ENCODE measurements at regions not wholly inside any gene's neighbourhood (a gene's known extent, or its start where the extent isn't known, plus 50 kb on each side); places are given as distances from the start of the nearest gene placed in this dataset.

- Histone ChIP-seq H3K9me3 (replicated peaks; ENCODE audit: insufficient read depth, low read length) (no peaks in the 10 kb centered on the region), H3K4me2 (ENCODE audit: low read depth, low read length) (no peak overlapping the region), H2AFZ (ENCODE audit: low read length) (no peak overlapping the region), H3K27me3 (replicated peaks; ENCODE audit: insufficient read depth, low read length) (no peaks in the 10 kb centered on the region), H3K36me3 (replicated peaks; ENCODE audit: insufficient read depth, low read length) (no peaks in the 10 kb centered on the region), H3K4me3 (ENCODE audit: low read length) (no peak overlapping the region), H3K4me1 (ENCODE audit: low read length) (no peaks in the 10 kb centered on the region), H3F3A (ENCODE audit: insufficient read depth, low read length) (no peaks in the 10 kb centered on the region), H3K27ac (ENCODE audit: low read length) (no peak overlapping the region), H3K9ac (ENCODE audit: low read length) (no peak overlapping the region), H3K9me2 (replicated peaks; ENCODE audit: insufficient read depth, low read length) (no peaks in the 10 kb centered on the region), H3K79me2 (ENCODE audit: low read length) (no peaks in the 10 kb centered on the region), H4K20me1 (ENCODE audit: insufficient read depth, low read length) (no peaks in the 10 kb centered on the region)
- no peak for TF ChIP-seq CTCF (IDR thresholded peaks at IDR 0.05; ENCODE audit: low read length)
- TF ChIP-seq EZH2 (optimal IDR thresholded peaks at IDR 0.05; ENCODE audit: low read depth, low read length) = no peak
- TF ChIP-seq EZH2phosphoT487 (IDR thresholded peaks at IDR 0.05; ENCODE audit: low read length) = no peak
- DNase-seq = no peak
These were observed 986.2 kb upstream of the CITED2 start for GRCh38 chr6:140360651-140361050.

- TF ChIP-seq CTCF (IDR thresholded peaks at IDR 0.05; ENCODE audit: low read length) (no peak), EZH2 (optimal IDR thresholded peaks at IDR 0.05; ENCODE audit: low read depth, low read length) (no peak), EZH2phosphoT487 (IDR thresholded peaks at IDR 0.05; ENCODE audit: low read length) (no peak)
- no peak overlapping the region for H3K4me2 ChIP-seq (ENCODE audit: low read depth, low read length)
These were observed 981.0 kb upstream of the CITED2 start for GRCh38 chr6:140355476-140355875.

GRCh38 chr6:140354296-140354695 is 979.8 kb upstream of the CITED2 start:
- no peak overlapping the region for H3K27ac ChIP-seq (ENCODE audit: low read length)
- no peak overlapping the region for H3K9ac ChIP-seq (ENCODE audit: low read length)
- no peak overlapping the region for H3K4me3 ChIP-seq (ENCODE audit: low read length)
- H3K4me2 ChIP-seq (ENCODE audit: low read depth, low read length) = no peak overlapping the region
- H3K4me1 ChIP-seq (ENCODE audit: low read length) = no peaks in the 10 kb centered on the region
- H3K36me3 ChIP-seq (replicated peaks; ENCODE audit: insufficient read depth, low read length) = no peaks in the 10 kb centered on the region
- H3K9me2 ChIP-seq (replicated peaks; ENCODE audit: insufficient read depth, low read length) = no peaks in the 10 kb centered on the region
- H3K27me3 ChIP-seq (replicated peaks; ENCODE audit: insufficient read depth, low read length) = no peaks in the 10 kb centered on the region
- H2AFZ ChIP-seq (ENCODE audit: low read length) = no peak overlapping the region
- TF ChIP-seq EZH2 (optimal IDR thresholded peaks at IDR 0.05; ENCODE audit: low read depth, low read length) (no peak), CTCF (IDR thresholded peaks at IDR 0.05; ENCODE audit: low read length) (no peak), EZH2phosphoT487 (IDR thresholded peaks at IDR 0.05; ENCODE audit: low read length) (no peak)
- H3K9me3 ChIP-seq (replicated peaks; ENCODE audit: insufficient read depth, low read length) = no peaks in the 10 kb centered on the region
- no peaks in the 10 kb centered on the region for H3F3A ChIP-seq (ENCODE audit: insufficient read depth, low read length)
- no peaks in the 10 kb centered on the region for H3K79me2 ChIP-seq (ENCODE audit: low read length)
- H4K20me1 ChIP-seq (ENCODE audit: insufficient read depth, low read length) = no peaks in the 10 kb centered on the region
- no peak for DNase-seq

More at GRCh38 chr6:140355476-140355875, 981.0 kb upstream of the CITED2 start:
- Histone ChIP-seq H3K27me3 (replicated peaks; ENCODE audit: insufficient read depth, low read length) (no peaks in the 10 kb centered on the region), H3F3A (ENCODE audit: insufficient read depth, low read length) (no peaks in the 10 kb centered on the region), H3K27ac (ENCODE audit: low read length) (no peak overlapping the region), H3K79me2 (ENCODE audit: low read length) (no peaks in the 10 kb centered on the region), H3K9me3 (replicated peaks; ENCODE audit: insufficient read depth, low read length) (no peaks in the 10 kb centered on the region), H2AFZ (ENCODE audit: low read length) (no peak overlapping the region), H3K9ac (ENCODE audit: low read length) (no peak overlapping the region), H3K36me3 (replicated peaks; ENCODE audit: insufficient read depth, low read length) (no peaks in the 10 kb centered on the region), H4K20me1 (ENCODE audit: insufficient read depth, low read length) (no peaks in the 10 kb centered on the region), H3K4me1 (ENCODE audit: low read length) (no peaks in the 10 kb centered on the region), H3K9me2 (replicated peaks; ENCODE audit: insufficient read depth, low read length) (no peaks in the 10 kb centered on the region), H3K4me3 (ENCODE audit: low read length) (no peak overlapping the region)
- DNase-seq = no peak
